ENCODE measurements at regions not wholly inside any gene's neighbourhood (a gene's known extent, or its start where the extent isn't known, plus 50 kb on each side); places are given as distances from the start of the nearest gene placed in this dataset.

DNA sequence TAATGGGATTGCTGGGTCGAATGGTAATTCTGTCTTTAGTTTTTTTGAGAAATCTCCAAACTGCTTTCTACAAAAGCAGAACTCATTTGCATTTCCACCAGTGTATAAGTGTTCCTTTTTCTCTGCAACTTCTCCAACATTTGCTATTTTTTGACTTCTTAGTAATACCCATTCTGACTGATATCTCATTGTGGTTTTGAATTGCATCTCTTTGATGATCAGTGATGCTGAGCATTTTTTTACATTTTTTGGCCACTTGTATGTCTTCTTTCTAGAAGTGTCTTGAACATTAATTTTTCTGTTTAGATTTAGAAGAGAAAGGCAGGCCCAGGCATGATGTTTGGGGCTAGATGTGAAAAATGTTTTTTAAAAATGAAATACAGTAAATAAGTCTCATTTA is 553.1 kb upstream of the MAN1A1 start:
- TF ChIP-seq EZH2phosphoT487 (IDR thresholded peaks at IDR 0.05; ENCODE audit: insufficient read depth, low read depth): no peak
- no peak for TF ChIP-seq EZH2 (IDR thresholded peaks at IDR 0.05; ENCODE audit: insufficient read depth, poor library complexity, severe bottlenecking)
